Natural killer cell (primary cell): ENCODE measurements at regions not wholly inside any gene's neighbourhood (a gene's known extent, or its start where the extent isn't known, plus 50 kb on each side); places are given as distances from the start of the nearest gene placed in this dataset.

Experiments
- ATAC-seq, 3 donors: fragments of 150-1000 bp in 2 of 3; fragments of 200-7000 bp in 1 of 3; cut with Tn5 transposase; 1 replicate in 1 of 3; 2 replicates in 2 of 3; pipeline ENCODE4 v1.10.0; 2021; ENCODE audit warnings: mild to moderate bottlenecking in 2 of 3, moderate library complexity in 2 of 3
- DNase-seq, 2 donors: peaks; one replicate each; pipeline versions ENCODE4 v3.0.0 to v3.0.0-alpha.2; 2013 to 2021; ENCODE audit warnings: mixed read lengths in 1 of 2
- H3K27ac ChIP-seq: one replicate; pipeline ENCODE4 v1.5.1; 2013; ENCODE audit warnings: mild to moderate bottlenecking, low read length
- H3K27me3 ChIP-seq: one replicate; pipeline ENCODE4 v1.6.1; 2013; ENCODE audit warnings: low read length; ENCODE audit not compliant: control insufficient read depth, insufficient read depth
- H3K36me3 ChIP-seq: one replicate; pipeline ENCODE4 v1.6.1; 2013; ENCODE audit warnings: low read length; ENCODE audit not compliant: control insufficient read depth, insufficient read depth
- H3K4me1 ChIP-seq: one replicate; pipeline ENCODE4 v1.6.1; 2013; ENCODE audit warnings: low read length; ENCODE audit not compliant: control insufficient read depth, insufficient read depth
- H3K4me3 ChIP-seq: one replicate; pipeline ENCODE4 v1.5.1; 2013; ENCODE audit warnings: low read length
- H3K9me3 ChIP-seq: one replicate; pipeline ENCODE4 v1.6.1; 2013; ENCODE audit warnings: low read length; ENCODE audit not compliant: control insufficient read depth, insufficient read depth
- H3K27ac Mint-ChIP-seq, 2 donors: one replicate each; pipeline ENCODE4 v1.8.0; 2022; ENCODE audit warnings: mild to moderate bottlenecking in 2 of 2, mixed read lengths in 2 of 2, moderate library complexity in 1 of 2
- H3K27me3 Mint-ChIP-seq, 2 donors: one replicate each; pipeline ENCODE4 v1.8.0; 2022; ENCODE audit warnings: low read depth in 2 of 2, mixed read lengths in 2 of 2
- H3K36me3 Mint-ChIP-seq: one replicate; pipeline ENCODE4 v1.8.0; 2022; ENCODE audit warnings: mixed read lengths
- H3K4me1 Mint-ChIP-seq, 2 donors: one replicate each; pipeline ENCODE4 v1.8.0; 2022; ENCODE audit warnings: mixed read lengths in 2 of 2
- H3K4me3 Mint-ChIP-seq: one replicate; pipeline ENCODE4 v1.8.0; 2022; ENCODE audit warnings: mild to moderate bottlenecking, moderate library complexity, mixed read lengths
- H3K9me3 Mint-ChIP-seq, 2 donors: one replicate each; pipeline ENCODE4 v1.8.0; 2022; ENCODE audit warnings: mixed read lengths in 2 of 2
- WGBS: methylation state at CpG from one replicate; pipeline ENCODE4 v1.1.7; 2013; ENCODE audit warnings: missing lambda C conversion rate; ENCODE audit not compliant: insufficient coverage; 5-methylcytosine and 5-hydroxymethylcytosine counted together
- intact Hi-C: fragments of 100-400 bp; cut with micrococcal nuclease; formaldehyde crosslinking; loops from one replicate; pipeline ENCODE4 v1.14.2; 2022
- TF ChIP-seq, protein P1 (sequence below): fragments of 200-600 bp; IDR thresholded peaks from one replicate; pipeline ENCODE4 v1.8.0; 2022; ENCODE audit warnings: antibody characterized with exemption

DNA sequence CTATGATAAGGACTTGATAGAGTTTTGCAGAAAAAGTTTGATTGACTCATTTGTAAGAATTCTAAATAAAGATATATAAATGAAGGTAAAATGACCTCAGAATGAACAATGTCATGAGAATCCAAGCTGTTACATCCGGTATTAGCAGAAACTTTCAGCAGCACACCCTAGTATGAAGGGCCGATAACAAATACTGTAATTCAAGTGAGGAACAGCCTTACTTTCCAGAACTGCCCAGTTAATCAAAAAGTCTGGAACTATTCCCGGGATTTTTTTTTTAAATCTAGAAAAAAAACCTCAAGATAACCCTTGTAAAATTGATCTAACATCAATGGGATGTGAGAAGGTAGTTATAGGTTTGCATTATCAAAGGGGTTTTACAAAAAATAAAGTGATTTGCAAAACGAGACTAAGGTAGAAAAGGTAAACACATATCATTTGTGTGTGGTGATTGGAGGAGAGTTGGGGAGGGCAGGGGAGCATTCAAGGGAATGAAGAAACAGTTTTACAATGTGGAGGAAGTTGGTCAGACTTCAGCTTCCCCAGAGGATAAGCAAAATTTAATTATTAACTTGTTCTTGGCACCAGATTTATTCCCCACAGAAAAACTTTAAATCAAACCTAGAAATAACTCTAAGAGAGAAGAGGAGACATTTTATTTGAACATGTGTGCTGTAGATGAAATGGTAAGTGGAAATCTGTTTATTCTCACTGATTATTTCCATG lies 75.9 kb upstream of the VCAM1 start:
- Histone ChIP-seq H3K27me3 (no peaks in the 10 kb centered on the region), H3K27ac (no peak overlapping the region), H3K36me3 (no peaks in the 10 kb centered on the region), H3K9me3 (peaks cover 4% of the 10 kb centered on the region), H3K4me3 (no peak overlapping the region), H3K4me1 (peaks cover 2% of the 10 kb centered on the region)
- no peak for ATAC-seq
- Mint-ChIP-seq H3K27ac (no peak overlapping the region), H3K36me3 (no peaks in the 10 kb centered on the region), H3K9me3 (peaks cover 3 to 5% of the 10 kb centered on the region in 2 donors), H3K4me3 (no peak overlapping the region), H3K4me1 (no peaks in the 10 kb centered on the region), H3K27me3 (peaks cover 2 to 10% of the 10 kb centered on the region in 2 donors)
- 79% methylated on average over 3 of the region's 4 CpGs for WGBS
- no peak for DNase-seq
- TF ChIP-seq, protein P1, sequence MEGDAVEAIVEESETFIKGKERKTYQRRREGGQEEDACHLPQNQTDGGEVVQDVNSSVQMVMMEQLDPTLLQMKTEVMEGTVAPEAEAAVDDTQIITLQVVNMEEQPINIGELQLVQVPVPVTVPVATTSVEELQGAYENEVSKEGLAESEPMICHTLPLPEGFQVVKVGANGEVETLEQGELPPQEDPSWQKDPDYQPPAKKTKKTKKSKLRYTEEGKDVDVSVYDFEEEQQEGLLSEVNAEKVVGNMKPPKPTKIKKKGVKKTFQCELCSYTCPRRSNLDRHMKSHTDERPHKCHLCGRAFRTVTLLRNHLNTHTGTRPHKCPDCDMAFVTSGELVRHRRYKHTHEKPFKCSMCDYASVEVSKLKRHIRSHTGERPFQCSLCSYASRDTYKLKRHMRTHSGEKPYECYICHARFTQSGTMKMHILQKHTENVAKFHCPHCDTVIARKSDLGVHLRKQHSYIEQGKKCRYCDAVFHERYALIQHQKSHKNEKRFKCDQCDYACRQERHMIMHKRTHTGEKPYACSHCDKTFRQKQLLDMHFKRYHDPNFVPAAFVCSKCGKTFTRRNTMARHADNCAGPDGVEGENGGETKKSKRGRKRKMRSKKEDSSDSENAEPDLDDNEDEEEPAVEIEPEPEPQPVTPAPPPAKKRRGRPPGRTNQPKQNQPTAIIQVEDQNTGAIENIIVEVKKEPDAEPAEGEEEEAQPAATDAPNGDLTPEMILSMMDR = no peak
- intact Hi-C loops = no loop called here

GRCh38 chr1:100646001-100646400 lies 73.5 kb upstream of the VCAM1 start:
- peaks cover 7% of the 10 kb centered on the region for H3K9me3 ChIP-seq
- Mint-ChIP-seq H3K4me1 (peaks cover 0 to 6% of the 10 kb centered on the region in 2 donors), H3K4me3 (no peak overlapping the region), H3K9me3 (peaks cover 7 to 14% of the 10 kb centered on the region in 2 donors), H3K27me3 (peaks cover 5 to 10% of the 10 kb centered on the region in 2 donors), H3K27ac (no peak overlapping the region), H3K36me3 (peaks cover 12% of the 10 kb centered on the region)
- no peak overlapping the region for H3K27ac ChIP-seq
- TF ChIP-seq, protein P1 = no peak
- intact Hi-C loops = no loop called here
- DNase-seq (no peak), ATAC-seq (no peak)
- 94% methylated on average over 4 of the region's 4 CpGs for WGBS
- peaks cover 3% of the 10 kb centered on the region for H3K4me1 ChIP-seq
- no peak overlapping the region for H3K4me3 ChIP-seq
- no peaks in the 10 kb centered on the region for H3K27me3 ChIP-seq
- no peaks in the 10 kb centered on the region for H3K36me3 ChIP-seq

GRCh38 chr1:100649146-100649545 lies 70.4 kb upstream of the VCAM1 start:
- H3K27ac Mint-ChIP-seq = no peak overlapping the region
- no peak for DNase-seq
- ATAC-seq = no peak
- H3K9me3 Mint-ChIP-seq = peaks cover 7 to 14% of the 10 kb centered on the region in 2 donors
- intact Hi-C loops = no loop called here
- H3K4me1 ChIP-seq = peaks cover 4% of the 10 kb centered on the region
- no peak overlapping the region for H3K27ac ChIP-seq
- TF ChIP-seq, protein P1 = no peak
- H3K4me1 Mint-ChIP-seq = peaks cover 9 to 18% of the 10 kb centered on the region in 2 donors
- WGBS = 73% methylated on average over 1 of the region's 1 CpG
- peaks cover 7% of the 10 kb centered on the region for H3K9me3 ChIP-seq
- H3K4me3 Mint-ChIP-seq = no peak overlapping the region
- no peaks in the 10 kb centered on the region for H3K36me3 ChIP-seq
- H3K4me3 ChIP-seq = no peak overlapping the region
- no peaks in the 10 kb centered on the region for H3K27me3 ChIP-seq
- H3K27me3 Mint-ChIP-seq = peaks cover 3 to 7% of the 10 kb centered on the region in 2 donors
- peaks cover 12% of the 10 kb centered on the region for H3K36me3 Mint-ChIP-seq
